ENCODE measurements at regions not wholly inside any gene's neighbourhood (a gene's known extent, or its start where the extent isn't known, plus 50 kb on each side); places are given as distances from the start of the nearest gene placed in this dataset.

DNA sequence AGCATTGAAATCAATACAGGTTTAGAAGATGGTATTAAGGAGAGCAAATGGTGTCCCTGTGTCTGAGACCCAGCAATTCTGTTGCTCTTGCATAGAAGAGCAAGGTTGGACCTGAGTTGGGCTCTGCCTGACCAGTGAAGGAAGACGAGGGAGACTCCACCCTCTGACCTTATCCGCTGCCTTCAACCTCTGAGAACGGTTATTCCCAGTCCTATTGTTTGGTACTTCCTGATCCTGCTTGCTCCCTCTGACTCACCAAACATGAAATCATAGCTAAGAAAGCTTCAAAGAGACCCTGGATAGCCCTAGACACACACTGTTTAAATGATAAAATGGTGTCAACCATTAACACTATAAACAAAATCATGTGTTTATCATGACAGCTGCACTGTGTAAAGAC lies 218.5 kb downstream of the PLK2 start (continued):
- TF ChIP-seq CHD7 (IDR thresholded peaks at IDR 0.05; ENCODE audit: insufficient replicate concordance, low read length) (no peak), TAF1 (IDR thresholded peaks at IDR 0.05; ENCODE audit: low read depth, low read length) (no peak)

Measured in H1 (cell line).